ENCODE measurements at regions not wholly inside any gene's neighbourhood (a gene's known extent, or its start where the extent isn't known, plus 50 kb on each side); places are given as distances from the start of the nearest gene placed in this dataset.

- Histone ChIP-seq H3K4me3 (no peak overlapping the region), H3K27me3 (no peaks in the 10 kb centered on the region), H3K36me3 (no peaks in the 10 kb centered on the region), H3K9me3 (no peaks in the 10 kb centered on the region), H3K27ac (no peak overlapping the region), H3K4me1 (no peaks in the 10 kb centered on the region)
- DNase-seq (ENCODE audit: extremely low spot score in 2 of 2) = no peak
- TF ChIP-seq POLR2A (IDR thresholded peaks at IDR 0.05) (no peak), CTCF (IDR thresholded peaks at IDR 0.05) (no peak), POLR2AphosphoS5 (IDR thresholded peaks at IDR 0.05; ENCODE audit: insufficient read depth in 1 of 2, low read depth in 1 of 2) (no peak)
- intact Hi-C loops (cut with DNase I) = no loop called here
These were observed 401.6 kb upstream of the PFKP start for GRCh38 chr10:2665772-2666171.

- H3K4me3 ChIP-seq = no peak overlapping the region
- no peaks in the 10 kb centered on the region for H3K27me3 ChIP-seq
- TF ChIP-seq POLR2A (IDR thresholded peaks at IDR 0.05) (no peak), POLR2AphosphoS5 (IDR thresholded peaks at IDR 0.05; ENCODE audit: insufficient read depth in 1 of 2, low read depth in 1 of 2) (no peak), CTCF (IDR thresholded peaks at IDR 0.05) (no peak)
- H3K36me3 ChIP-seq = no peaks in the 10 kb centered on the region
- no peak for DNase-seq (ENCODE audit: extremely low spot score in 2 of 2)
- intact Hi-C loops (cut with DNase I) = no loop called here
- H3K9me3 ChIP-seq = no peaks in the 10 kb centered on the region
- H3K27ac ChIP-seq = no peak overlapping the region
- no peaks in the 10 kb centered on the region for H3K4me1 ChIP-seq
These were observed 407.1 kb upstream of the PFKP start for GRCh38 chr10:2660276-2660675.

GRCh38 chr10:2659660-2660209, 407.6 kb upstream of the PFKP start:
- Histone ChIP-seq H3K4me3 (no peak overlapping the region), H3K27ac (no peak overlapping the region), H3K27me3 (no peaks in the 10 kb centered on the region), H3K4me1 (no peaks in the 10 kb centered on the region), H3K9me3 (no peaks in the 10 kb centered on the region), H3K36me3 (no peaks in the 10 kb centered on the region)
- intact Hi-C loops (cut with DNase I) = no loop called here
- DNase-seq (ENCODE audit: extremely low spot score in 2 of 2) = no peak
- TF ChIP-seq POLR2AphosphoS5 (IDR thresholded peaks at IDR 0.05; ENCODE audit: insufficient read depth in 1 of 2, low read depth in 1 of 2) = no peak

- intact Hi-C loops (cut with DNase I) = no loop called here
- no peaks in the 10 kb centered on the region for H3K36me3 ChIP-seq
- TF ChIP-seq POLR2AphosphoS5 (IDR thresholded peaks at IDR 0.05; ENCODE audit: insufficient read depth in 1 of 2, low read depth in 1 of 2) (no peak), CTCF (IDR thresholded peaks at IDR 0.05) (no peak), POLR2A (IDR thresholded peaks at IDR 0.05) (no peak)
These were observed 408.6 kb upstream of the PFKP start for GRCh38 chr10:2658780-2659179.

GRCh38 chr10:2650328-2650727, 417.0 kb upstream of the PFKP start:
- TF ChIP-seq CTCF (IDR thresholded peaks at IDR 0.05) (no peak), POLR2A (IDR thresholded peaks at IDR 0.05) (no peak)
- Histone ChIP-seq H3K27ac (no peak overlapping the region), H3K36me3 (no peaks in the 10 kb centered on the region), H3K4me1 (no peaks in the 10 kb centered on the region), H3K27me3 (no peaks in the 10 kb centered on the region), H3K9me3 (no peaks in the 10 kb centered on the region), H3K4me3 (no peak overlapping the region)
- DNase-seq (ENCODE audit: extremely low spot score in 2 of 2) = no peak
- intact Hi-C loops (cut with DNase I) = no loop called here

More at GRCh38 chr10:2658780-2659179, 408.6 kb upstream of the PFKP start:
- H3K4me3 ChIP-seq = no peak overlapping the region
- H3K27me3 ChIP-seq = no peaks in the 10 kb centered on the region
- H3K27ac ChIP-seq = no peak overlapping the region
- no peak for DNase-seq (ENCODE audit: extremely low spot score in 2 of 2)
- H3K4me1 ChIP-seq = no peaks in the 10 kb centered on the region
- H3K9me3 ChIP-seq = no peaks in the 10 kb centered on the region
